GM19324 (cell line): ENCODE measurements at regions not wholly inside any gene's neighbourhood (a gene's known extent, or its start where the extent isn't known, plus 50 kb on each side); places are given as distances from the start of the nearest gene placed in this dataset.

Source experiments
- ATAC-seq: cut with Tn5 transposase; IDR thresholded peaks from one replicate; pipeline ENCODE4 v1.9.1; 2021; ENCODE audit warnings: mild to moderate bottlenecking, moderate library complexity; ENCODE audit not compliant: unreplicated experiment, low FRiP score

GRCh38 chr2:66782780-66783361 lies 347.9 kb downstream of the MEIS1 start:
- ATAC-seq: no peak

- ATAC-seq: no peak
Measured at GRCh38 chr2:66789741-66790140, 354.8 kb downstream of the MEIS1 start.

DNA sequence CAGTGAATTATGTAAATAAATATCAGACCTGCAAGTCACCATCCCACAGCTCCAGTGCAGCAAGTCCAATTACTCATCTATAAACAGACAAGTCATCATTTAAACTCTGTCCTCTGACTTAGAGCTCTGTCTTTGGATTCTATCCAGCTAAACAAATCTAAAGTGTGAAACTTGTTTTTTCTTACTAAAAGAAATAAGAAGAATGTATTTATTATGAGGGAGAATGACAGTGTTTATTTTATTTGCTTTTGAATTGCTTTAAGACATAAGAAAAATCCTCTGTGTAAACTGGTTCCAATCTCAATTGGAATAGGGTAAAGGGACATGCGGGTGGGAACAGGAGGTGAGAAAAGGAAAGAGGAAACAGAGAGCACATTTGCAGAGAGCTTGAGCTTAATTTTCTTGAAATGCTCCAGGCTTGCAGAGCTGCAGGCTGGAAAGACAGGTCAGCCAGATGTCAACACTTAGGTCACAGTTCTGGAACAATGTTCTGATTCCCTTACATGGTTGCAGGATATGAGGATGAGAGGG lies 355.8 kb downstream of the MEIS1 start:
- no peak for ATAC-seq

GRCh38 chr2:66794070-66794469 lies 359.1 kb downstream of the MEIS1 start:
- ATAC-seq: no peak

DNA sequence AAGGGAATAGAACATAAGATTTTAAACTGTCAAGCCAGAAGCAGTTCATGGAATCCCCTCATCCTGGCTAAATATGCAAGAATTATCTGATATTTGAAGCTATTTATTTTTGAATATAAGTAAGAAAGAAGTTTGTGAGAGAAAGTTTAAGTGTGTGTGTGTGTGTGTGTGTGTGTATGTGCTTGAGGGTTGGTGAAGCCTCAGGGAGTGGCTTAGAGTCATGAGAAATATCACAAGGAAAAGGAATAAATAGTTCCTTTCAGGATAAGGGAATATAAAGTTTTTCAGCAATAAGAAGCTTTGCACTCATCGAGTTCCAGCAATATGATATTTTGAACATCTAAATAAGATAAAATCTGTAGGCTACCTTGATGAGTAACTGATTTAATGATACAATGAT lies 359.6 kb downstream of the MEIS1 start:
- ATAC-seq: no peak

- no peak for ATAC-seq
Measured at GRCh38 chr2:66802877-66803276, 368.0 kb downstream of the MEIS1 start.

- ATAC-seq: no peak
Measured at GRCh38 chr2:66803726-66804125, 368.8 kb downstream of the MEIS1 start.

DNA sequence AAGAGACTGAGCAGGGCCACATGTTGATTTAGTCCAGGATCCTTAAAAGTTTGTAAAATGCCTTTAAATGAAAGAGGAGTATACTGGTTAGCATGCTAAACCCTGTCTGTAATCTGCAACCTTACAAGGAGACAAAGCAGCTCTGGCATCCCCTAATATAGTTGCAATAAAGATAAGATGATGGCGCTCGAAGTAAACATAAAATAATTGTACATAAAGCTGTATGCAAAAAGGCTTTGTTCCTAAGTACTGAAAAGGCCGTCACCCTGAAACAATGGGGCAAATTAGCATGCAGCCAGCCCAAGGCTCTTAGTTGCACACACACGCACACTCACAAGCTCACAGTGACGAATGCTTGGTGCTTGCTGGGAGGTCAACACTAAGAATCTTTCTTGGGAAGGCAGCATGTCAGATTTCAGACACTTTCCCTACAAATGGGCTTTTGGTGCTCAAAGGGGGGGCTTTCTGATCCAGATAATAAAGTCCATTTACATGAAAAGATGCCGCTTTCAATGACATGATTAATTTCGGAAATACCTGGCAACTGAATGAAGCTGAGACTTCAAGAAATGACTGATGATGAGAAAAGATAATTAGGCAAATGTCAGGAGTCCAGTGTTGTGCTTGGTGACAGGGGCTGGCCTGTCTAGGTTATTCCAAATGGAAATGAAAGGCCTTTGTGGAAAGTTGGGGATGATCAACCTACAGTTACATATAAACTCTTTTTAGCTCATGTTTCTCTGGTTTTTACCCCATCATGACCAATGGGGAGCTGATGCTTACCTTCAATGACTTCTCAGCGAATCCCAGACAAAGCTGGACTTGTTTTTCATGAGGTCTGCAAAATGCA lies 370.3 kb downstream of the MEIS1 start:
- ATAC-seq: no peak

DNA sequence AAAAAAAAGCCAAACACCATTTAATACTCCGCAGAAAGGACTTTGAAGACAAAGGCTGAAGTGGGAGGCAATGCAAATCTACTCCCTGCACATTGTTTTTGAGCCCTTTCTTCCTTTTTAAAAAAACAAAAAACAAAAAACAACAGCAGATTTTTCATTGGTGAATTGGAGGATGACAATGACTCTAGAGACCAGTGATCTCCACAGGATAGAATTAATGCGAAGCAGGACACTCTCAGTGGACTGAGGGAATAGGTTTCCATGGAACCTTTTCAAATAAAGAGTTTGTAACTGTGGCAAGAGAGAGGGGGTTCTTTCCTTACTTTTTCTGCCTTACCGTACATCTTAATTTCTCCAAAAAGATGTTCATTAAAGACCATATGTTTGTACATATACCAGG lies 371.0 kb downstream of the MEIS1 start:
- no peak for ATAC-seq

DNA sequence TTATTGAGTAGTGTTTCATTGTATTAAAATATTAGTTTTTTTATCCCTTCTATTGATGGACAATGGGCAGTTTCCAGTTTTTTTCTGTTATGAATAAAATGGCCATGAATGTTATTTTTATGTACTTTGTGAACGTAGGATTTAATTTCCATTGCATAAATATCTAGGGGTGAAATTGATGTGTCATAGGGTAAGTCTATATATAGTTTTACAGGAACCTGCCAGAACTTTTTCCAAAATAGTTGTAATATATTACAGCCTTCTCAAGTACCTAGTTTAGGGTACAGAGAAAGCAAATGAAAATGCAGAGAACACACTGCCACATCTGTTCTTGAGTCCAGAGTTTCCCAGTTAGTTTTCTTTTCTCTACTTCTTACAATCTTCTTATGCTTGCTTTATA lies 378.6 kb downstream of the MEIS1 start:
- ATAC-seq: no peak

GRCh38 chr2:66813976-66814375 lies 379.1 kb downstream of the MEIS1 start:
- ATAC-seq: no peak

DNA sequence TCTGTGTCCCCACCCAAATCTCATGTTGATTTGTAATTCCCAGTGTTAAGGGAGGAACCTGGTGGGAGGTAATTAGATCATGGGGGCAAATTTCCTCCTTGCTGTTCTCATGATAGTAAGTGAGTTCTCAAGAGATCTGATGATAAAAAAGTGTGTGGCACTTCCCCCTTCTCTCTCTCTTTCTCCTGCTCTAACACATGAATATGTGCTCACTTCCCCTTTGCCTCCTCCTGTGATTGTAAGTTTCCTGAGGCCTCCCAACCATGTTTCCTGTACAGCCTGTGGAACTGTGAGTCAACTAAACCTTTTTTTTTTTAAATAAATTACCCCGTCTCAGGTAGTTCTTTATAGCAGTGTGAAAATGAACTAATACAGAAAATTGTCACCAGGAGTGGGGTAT lies 380.0 kb downstream of the MEIS1 start:
- no peak for ATAC-seq

DNA sequence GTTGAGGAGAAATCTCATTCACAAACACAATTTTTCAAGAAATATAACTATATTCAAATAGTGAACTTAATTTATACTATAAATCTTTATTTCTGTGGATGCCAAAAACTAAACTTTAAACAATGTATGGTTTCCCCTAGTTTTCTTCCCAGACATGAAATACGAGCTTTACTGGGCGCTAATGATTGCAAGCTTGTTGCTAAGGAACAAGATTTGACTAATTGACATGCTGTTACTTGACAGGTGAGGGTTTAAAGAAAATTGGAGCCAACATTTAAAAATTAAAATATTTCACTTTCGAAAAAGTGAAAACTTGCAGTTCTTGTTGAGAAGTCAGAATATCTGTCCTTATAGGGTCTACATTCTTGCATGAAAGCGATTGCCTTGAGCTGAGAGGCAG lies 381.0 kb downstream of the MEIS1 start:
- ATAC-seq: no peak

DNA sequence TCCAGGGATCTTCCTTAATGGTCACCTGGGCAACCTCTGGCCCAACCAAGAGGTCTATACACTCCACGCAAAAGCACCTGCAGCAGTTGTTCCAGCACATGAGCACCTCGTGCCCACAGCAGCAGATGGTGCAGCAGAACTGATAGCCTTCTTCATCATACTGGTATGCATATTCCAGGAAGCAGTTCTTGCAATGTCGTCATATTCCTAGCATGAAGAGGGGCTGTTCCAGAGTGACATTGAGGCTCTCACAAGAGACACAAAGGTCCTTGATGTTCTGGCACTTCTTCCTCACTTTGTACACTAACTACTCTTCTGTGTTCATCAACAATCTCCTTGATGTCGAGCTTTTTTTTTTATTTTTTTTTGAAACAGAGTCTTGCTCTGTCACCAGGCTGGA lies 386.2 kb downstream of the MEIS1 start:
- no peak for ATAC-seq

DNA sequence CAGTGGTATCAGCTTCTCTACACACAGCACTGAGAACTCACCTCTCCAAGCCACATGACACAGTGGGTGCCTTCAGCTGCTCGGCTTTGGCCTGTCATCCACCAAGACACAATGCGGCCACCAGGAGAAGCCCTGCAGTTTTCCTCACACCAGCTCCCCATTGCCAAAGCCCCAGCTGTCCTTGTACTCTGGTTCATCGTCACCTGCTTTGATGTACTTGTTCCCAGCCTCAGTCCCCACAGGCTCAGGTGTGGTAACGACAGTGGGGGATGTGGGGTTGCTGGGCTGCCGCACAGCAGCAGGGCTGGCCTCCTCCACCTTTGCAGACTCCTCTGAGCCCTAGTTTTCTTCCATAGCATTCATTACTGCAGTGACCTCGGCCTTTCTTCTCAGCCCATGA lies 387.3 kb downstream of the MEIS1 start:
- no peak for ATAC-seq

GRCh38 chr2:66824926-66825325 lies 390.0 kb downstream of the MEIS1 start:
- no peak for ATAC-seq

GRCh38 chr2:66827851-66828250 lies 392.9 kb downstream of the MEIS1 start:
- ATAC-seq: no peak

- no peak for ATAC-seq
Measured at GRCh38 chr2:66828876-66829275, 394.0 kb downstream of the MEIS1 start.

GRCh38 chr2:66830881-66831280 lies 396.0 kb downstream of the MEIS1 start:
- no peak for ATAC-seq

DNA sequence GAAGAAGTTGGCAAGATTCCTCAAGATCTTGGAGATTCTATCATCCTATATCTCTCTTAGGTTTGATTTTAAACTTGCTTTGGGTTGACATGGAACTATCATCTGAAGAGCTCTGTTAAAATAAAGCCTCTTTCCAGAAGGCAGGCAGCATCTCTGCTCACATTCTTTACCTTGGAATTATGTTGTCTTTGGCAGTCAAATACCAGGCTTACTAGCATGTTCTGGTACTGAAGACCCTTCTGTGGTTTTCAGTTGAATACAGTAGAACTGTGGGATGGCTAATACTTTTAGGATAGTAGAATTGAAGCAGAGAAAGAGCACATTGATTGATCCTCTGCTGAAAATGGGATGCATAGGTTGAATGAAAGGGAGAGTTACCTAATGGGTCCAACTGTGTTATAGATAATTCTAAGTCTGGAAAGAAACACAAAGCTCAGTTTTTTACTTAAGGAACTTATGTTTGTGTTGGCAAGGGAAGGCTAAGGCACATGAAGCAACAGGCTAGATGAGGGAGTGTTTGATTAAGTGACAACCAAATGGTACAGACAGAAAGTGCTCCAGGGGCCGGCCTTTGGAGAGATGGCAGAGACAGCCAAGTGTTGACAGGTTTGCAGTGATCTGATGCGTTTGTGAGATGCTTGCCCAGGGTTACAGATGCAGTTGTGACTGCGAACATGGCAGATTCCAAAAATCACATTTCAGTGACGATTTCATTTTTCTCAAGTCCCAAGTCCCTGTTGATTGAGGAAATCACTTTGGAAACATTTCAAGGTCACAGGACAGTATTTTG lies 397.9 kb downstream of the MEIS1 start:
- ATAC-seq: no peak

- no peak for ATAC-seq
Measured at GRCh38 chr2:66834859-66835258, 399.9 kb downstream of the MEIS1 start.
